CD4-positive, alpha-beta T cell (primary cell): ENCODE measurements at regions not wholly inside any gene's neighbourhood (a gene's known extent, or its start where the extent isn't known, plus 50 kb on each side); places are given as distances from the start of the nearest gene placed in this dataset.

Experiments
- ATAC-seq: fragments of 200-7000 bp; cut with Tn5 transposase; one replicate; pipeline ENCODE4 v1.10.0; 2022; ENCODE audit warnings: mild to moderate bottlenecking; ENCODE audit not compliant: poor library complexity
- CTCF ChIA-PET: fragments of 350-600 bp; sonication (Branson Sonifier 250); formaldehyde crosslinking; loops from one replicate; lab custom pipeline; 2021; ENCODE audit warnings: antibody characterized with exemption, inconsistent platforms; lab: Charles Lee
- POLR2A ChIA-PET: fragments of 350-600 bp; sonication (Branson Sonifier 250); formaldehyde crosslinking; loops from one replicate; lab custom pipeline; 2021; ENCODE audit warnings: antibody characterized with exemption, inconsistent platforms; lab: Charles Lee
- DNase-seq, 14 experiments: peaks; one replicate each; pipeline ENCODE4 v3.0.0-alpha.2; 2013 to 2020; ENCODE audit warnings: mixed read lengths in 2 of 14
- H3K27ac ChIP-seq, 2 donors: one replicate each; pipeline versions ENCODE4 v1.5.1 to v1.7.0; 2013; ENCODE audit warnings: low read length in 2 of 2, low read depth in 1 of 2, mild to moderate bottlenecking in 1 of 2
- H3K27me3 ChIP-seq, 2 experiments: 1 replicate in 1 of 2; 2 replicates in 1 of 2; pipeline versions ENCODE4 v1.6.1 to v1.7.0; 2013; ENCODE audit warnings: low read length in 2 of 2, control low read depth in 1 of 2, mild to moderate bottlenecking in 1 of 2, moderate library complexity in 1 of 2; ENCODE audit not compliant: insufficient read depth in 2 of 2, control insufficient read depth in 1 of 2
- H3K36me3 ChIP-seq: one replicate; pipeline ENCODE4 v1.6.1; 2013; ENCODE audit warnings: low read length, control low read depth; ENCODE audit not compliant: insufficient read depth
- H3K4me1 ChIP-seq: one replicate; pipeline ENCODE4 v1.6.1; 2013; ENCODE audit warnings: low read length, control low read depth; ENCODE audit not compliant: insufficient read depth
- H3K4me3 ChIP-seq: one replicate; pipeline ENCODE4 v1.5.1; 2013; ENCODE audit warnings: mild to moderate bottlenecking, low read length, moderate library complexity
- H3K9me3 ChIP-seq, 2 experiments: 1 replicate in 1 of 2; 2 replicates in 1 of 2; pipeline versions ENCODE4 v1.6.1 to v1.7.0; 2013; ENCODE audit warnings: low read length in 2 of 2, mild to moderate bottlenecking in 2 of 2, control low read depth in 1 of 2, moderate library complexity in 1 of 2; ENCODE audit not compliant: control insufficient read depth in 1 of 2, insufficient read depth in 1 of 2
- H3K27ac Mint-ChIP-seq: one replicate; pipeline ENCODE4 v1.8.0; 2020; ENCODE audit warnings: mixed read lengths
- H3K27me3 Mint-ChIP-seq: one replicate; pipeline ENCODE4 v1.8.0; 2021; ENCODE audit warnings: mixed read lengths
- H3K36me3 Mint-ChIP-seq: one replicate; pipeline ENCODE4 v1.8.0; 2021; ENCODE audit warnings: low read depth, mixed read lengths
- H3K4me1 Mint-ChIP-seq: one replicate; pipeline ENCODE4 v1.8.0; 2021; ENCODE audit warnings: low read depth, mixed read lengths
- H3K4me3 Mint-ChIP-seq: one replicate; pipeline ENCODE4 v1.8.0; 2020; ENCODE audit warnings: mild to moderate bottlenecking, mixed read lengths
- H3K9me3 Mint-ChIP-seq: one replicate; pipeline ENCODE4 v1.8.0; 2020; ENCODE audit warnings: mixed read lengths
- CTCF ChIP-seq: fragments of 200-600 bp; IDR thresholded peaks from one replicate; pipeline ENCODE4 v1.8.0; 2022; ENCODE audit warnings: antibody characterized with exemption, mild to moderate bottlenecking
- intact Hi-C, 2 experiments: fragments of 100-400 bp; cut with DNase I in 1 of 2; cut with micrococcal nuclease in 1 of 2; formaldehyde crosslinking; loops; one replicate each; pipeline versions ENCODE4 v1.15.1 to v1.9.0; 2023 to 2025; cut with DNase I, micrococcal nuclease

GRCh38 chr13:90984756-90985155, 362.7 kb upstream of the MIR17HG start:
- no peaks in the 10 kb centered on the region for H3K36me3 Mint-ChIP-seq
- ChIA-PET POLR2A (no interaction called here), CTCF (no interaction called here)
- no peaks in the 10 kb centered on the region for H3K27me3 Mint-ChIP-seq
- no peaks in the 10 kb centered on the region for H3K4me1 Mint-ChIP-seq
- peaks cover 5% of the 10 kb centered on the region for H3K9me3 Mint-ChIP-seq
- H3K36me3 ChIP-seq, result no peaks in the 10 kb centered on the region
- no peak overlapping the region for H3K4me3 ChIP-seq
- no peaks in the 10 kb centered on the region for H3K9me3 ChIP-seq
- no peak overlapping the region for H3K27ac Mint-ChIP-seq
- no peak for TF ChIP-seq CTCF
- no peaks in the 10 kb centered on the region for H3K4me1 ChIP-seq
- no peaks in the 10 kb centered on the region for H3K27me3 ChIP-seq
- no peak overlapping the region for H3K27ac ChIP-seq
- H3K4me3 Mint-ChIP-seq, result no peak overlapping the region
- ATAC-seq (no peak), DNase-seq (no peak)
- intact Hi-C loops, result no loop called here

GRCh38 chr13:90995001-90995400, 352.5 kb upstream of the MIR17HG start:
- ChIA-PET POLR2A (no interaction called here), CTCF (no interaction called here)

GRCh38 chr13:90995614-90996013, 351.9 kb upstream of the MIR17HG start:
- Mint-ChIP-seq H3K27me3 (no peaks in the 10 kb centered on the region), H3K4me3 (no peak overlapping the region), H3K4me1 (no peaks in the 10 kb centered on the region), H3K9me3 (no peaks in the 10 kb centered on the region), H3K36me3 (no peaks in the 10 kb centered on the region), H3K27ac (no peak overlapping the region)
- no peaks in the 10 kb centered on the region for H3K27me3 ChIP-seq
- no peak overlapping the region for H3K4me3 ChIP-seq
- no peaks in the 10 kb centered on the region for H3K36me3 ChIP-seq
- intact Hi-C loops, result no loop called here
- H3K9me3 ChIP-seq, result no peaks in the 10 kb centered on the region
- ChIA-PET POLR2A (no interaction called here), CTCF (no interaction called here)
- no peak for TF ChIP-seq CTCF
- ATAC-seq, result no peak
- DNase-seq, result no peak
- H3K27ac ChIP-seq, result no peak overlapping the region
- H3K4me1 ChIP-seq, result no peaks in the 10 kb centered on the region

More at GRCh38 chr13:90995001-90995400, 352.5 kb upstream of the MIR17HG start:
- DNase-seq (no peak), ATAC-seq (no peak)
- no peak overlapping the region for H3K27ac Mint-ChIP-seq
- no peaks in the 10 kb centered on the region for H3K4me1 Mint-ChIP-seq
- no peak overlapping the region for H3K4me3 ChIP-seq
- no peaks in the 10 kb centered on the region for H3K4me1 ChIP-seq
- H3K36me3 Mint-ChIP-seq, result no peaks in the 10 kb centered on the region
- TF ChIP-seq CTCF, result no peak
- H3K27me3 Mint-ChIP-seq, result no peaks in the 10 kb centered on the region
- no peaks in the 10 kb centered on the region for H3K36me3 ChIP-seq
- no peak overlapping the region for H3K4me3 Mint-ChIP-seq
- no peaks in the 10 kb centered on the region for H3K9me3 Mint-ChIP-seq
- intact Hi-C loops, result no loop called here
- no peak overlapping the region for H3K27ac ChIP-seq
- no peaks in the 10 kb centered on the region for H3K9me3 ChIP-seq
- H3K27me3 ChIP-seq, result no peaks in the 10 kb centered on the region
